Lung (tissue), 11 donors: ENCODE measurements at regions not wholly inside any gene's neighbourhood (a gene's known extent, or its start where the extent isn't known, plus 50 kb on each side); places are given as distances from the start of the nearest gene placed in this dataset.

Experiments
- ATAC-seq: fragments of 200-7000 bp; cut with Tn5 transposase; one replicate; pipeline ENCODE4 v1.9.1; 2020; ENCODE audit warnings: moderate number of reproducible peaks; ENCODE audit not compliant: insufficient read depth, low FRiP score
- DNase-seq, 3 donors: peaks; one replicate each; pipeline ENCODE4 v3.0.0-alpha.2; 2013 to 2017
- H3K27ac ChIP-seq, 2 donors: one replicate each; pipeline ENCODE4 v1.5.1; 2013; ENCODE audit warnings: mild to moderate bottlenecking in 2 of 2, moderate library complexity in 2 of 2, control low read depth in 1 of 2, inconsistent platforms in 1 of 2, low read depth in 1 of 2, low read length in 1 of 2
- H3K27me3 ChIP-seq, 3 donors: one replicate each; pipeline ENCODE4 v1.5.1; 2013; ENCODE audit warnings: low read length in 2 of 3; ENCODE audit not compliant: control insufficient read depth in 3 of 3, insufficient read depth in 3 of 3
- H3K36me3 ChIP-seq, 4 donors: one replicate each; pipeline ENCODE4 v1.5.1; 2013; ENCODE audit warnings: low read length in 4 of 4, mild to moderate bottlenecking in 1 of 4, moderate library complexity in 1 of 4; ENCODE audit not compliant: control insufficient read depth in 4 of 4, insufficient read depth in 4 of 4
- H3K4me1 ChIP-seq, 5 donors: one replicate each; pipeline ENCODE4 v1.5.1; 2013; ENCODE audit warnings: low read length in 5 of 5, mild to moderate bottlenecking in 2 of 5, moderate library complexity in 1 of 5; ENCODE audit not compliant: control insufficient read depth in 5 of 5, insufficient read depth in 5 of 5
- H3K4me3 ChIP-seq: one replicate; pipeline ENCODE4 v1.5.1; 2013; ENCODE audit warnings: mild to moderate bottlenecking, control low read depth, moderate library complexity
- H3K9ac ChIP-seq, 2 donors: one replicate each; pipeline ENCODE4 v1.5.1; 2013; ENCODE audit warnings: low read length in 2 of 2, control low read depth in 1 of 2; ENCODE audit not compliant: insufficient read depth in 1 of 2
- H3K9me3 ChIP-seq, 4 donors: one replicate each; pipeline ENCODE4 v1.5.1; 2013; ENCODE audit warnings: low read length in 3 of 4, mild to moderate bottlenecking in 1 of 4, moderate library complexity in 1 of 4; ENCODE audit not compliant: control insufficient read depth in 4 of 4, insufficient read depth in 3 of 4
- CTCF ChIP-seq: IDR thresholded peaks from 2 replicates; pipeline ENCODE4 v1.5.1; 2012; ENCODE audit warnings: mild to moderate bottlenecking; ENCODE audit errors: control extremely low read depth, extremely low read depth
- WGBS, 2 donors: extraction: QIAGEN DNeasy Blood & Tissue Kit; methylation state at CpG; one replicate each; pipeline ENCODE4 v1.1.7; 2013; 5-methylcytosine and 5-hydroxymethylcytosine counted together
- donor health status: control.
- donor health status: control.
- donor health status: Bipolar disorder and iron deficiency.
- donor health status: healthy.
- donor health status: DM: yes; HTN: yes; CAD: no.

- Histone ChIP-seq H3K4me3 (no peak overlapping the region), H3K4me1 (no peaks in the 10 kb centered on the region), H3K27ac (no peak overlapping the region), H3K9ac (no peak overlapping the region), H3K27me3 (no peaks in the 10 kb centered on the region), H3K9me3 (peaks cover 0 to 3% (median under 1%) of the 10 kb centered on the region in 4 donors), H3K36me3 (no peaks in the 10 kb centered on the region)
- ATAC-seq = no peak
- TF ChIP-seq CTCF = no peak
- DNase-seq = peak in 1 of 3 donors; percentile 6
- WGBS, 2 donors = 39 to 59% methylated on average over 4 of the region's 4 CpGs
Observed at GRCh38 chr1:78758506-78758905, 108.9 kb downstream of the IFI44 start.

GRCh38 chr1:78759881-78760280 lies 110.2 kb downstream of the IFI44 start:
- Histone ChIP-seq H3K27ac (no peak overlapping the region), H3K27me3 (no peaks in the 10 kb centered on the region), H3K9ac (no peak overlapping the region), H3K36me3 (no peaks in the 10 kb centered on the region), H3K4me1 (no peaks in the 10 kb centered on the region), H3K9me3 (peaks cover 0 to 5% (median 0%) of the 10 kb centered on the region in 4 donors), H3K4me3 (no peak overlapping the region)
- 89% methylated on average over 3 of the region's 3 CpGs for WGBS, 2 donors
- TF ChIP-seq CTCF = no peak
- ATAC-seq (no peak), DNase-seq (no peak)

GRCh38 chr1:78760858-78761257 lies 111.2 kb downstream of the IFI44 start:
- DNase-seq = no peak
- Histone ChIP-seq H3K27me3 (no peaks in the 10 kb centered on the region), H3K9ac (no peak overlapping the region), H3K4me1 (no peaks in the 10 kb centered on the region), H3K9me3 (peaks cover 0 to 6% (median 0%) of the 10 kb centered on the region in 4 donors), H3K27ac (no peak overlapping the region), H3K4me3 (no peak overlapping the region), H3K36me3 (no peaks in the 10 kb centered on the region)
- TF ChIP-seq CTCF = no peak
- 46 to 60% methylated on average over 2 of the region's 2 CpGs for WGBS, 2 donors
- ATAC-seq = no peak

- no peak overlapping the region for H3K4me3 ChIP-seq
- WGBS, 2 donors = 92 to 95% methylated on average over 4 of the region's 4 CpGs
- no peak for TF ChIP-seq CTCF
Observed at GRCh38 chr1:78762113-78762512, 112.5 kb downstream of the IFI44 start.

More at GRCh38 chr1:78762113-78762512, 112.5 kb downstream of the IFI44 start:
- Histone ChIP-seq H3K27ac (no peak overlapping the region), H3K36me3 (no peaks in the 10 kb centered on the region), H3K9ac (no peak overlapping the region), H3K4me1 (no peaks in the 10 kb centered on the region), H3K27me3 (no peaks in the 10 kb centered on the region), H3K9me3 (peaks cover 0 to 6% (median 2%) of the 10 kb centered on the region in 4 donors)
- DNase-seq (no peak), ATAC-seq (no peak)
